ENCODE measurements at regions not wholly inside any gene's neighbourhood (a gene's known extent, or its start where the extent isn't known, plus 50 kb on each side); places are given as distances from the start of the nearest gene placed in this dataset.

GRCh38 chr3:106086636-106087035 lies 217.8 kb upstream of the CBLB start:
- TF ChIP-seq CTCF (IDR thresholded peaks at IDR 0.05; ENCODE audit: low read depth, low read length) (no peak), EZH2phosphoT487 (IDR thresholded peaks at IDR 0.05; ENCODE audit: low read depth) (no peak)
